ENCODE measurements at regions not wholly inside any gene's neighbourhood (a gene's known extent, or its start where the extent isn't known, plus 50 kb on each side); places are given as distances from the start of the nearest gene placed in this dataset.
"Not testable (repeated sequence)": the region's sequence is repeated elsewhere in the genome, so short reads cannot be mapped to it uniquely, and the experiment has no call there.

DNA sequence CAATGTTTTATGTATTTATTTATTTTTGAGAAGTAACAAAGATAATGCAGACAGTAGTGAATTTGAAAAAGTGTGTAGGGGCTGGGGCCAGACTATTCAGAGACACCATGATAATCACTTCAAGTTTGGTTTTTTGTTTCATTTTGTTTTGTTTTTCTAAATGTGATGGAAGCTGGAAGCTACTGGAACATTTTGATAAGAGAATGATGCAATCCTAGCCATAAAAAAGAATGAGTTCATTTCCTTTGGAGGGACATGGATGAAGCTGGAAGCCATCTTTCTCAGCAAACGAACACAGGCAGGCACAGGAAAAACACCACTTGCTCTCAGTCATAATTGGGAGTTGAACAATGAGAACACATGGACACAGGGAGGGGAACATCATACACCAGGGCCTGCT lies 706.6 kb upstream of the EPHA5 start:
- DNase-seq (ENCODE audit: low spot score): no peak

DNA sequence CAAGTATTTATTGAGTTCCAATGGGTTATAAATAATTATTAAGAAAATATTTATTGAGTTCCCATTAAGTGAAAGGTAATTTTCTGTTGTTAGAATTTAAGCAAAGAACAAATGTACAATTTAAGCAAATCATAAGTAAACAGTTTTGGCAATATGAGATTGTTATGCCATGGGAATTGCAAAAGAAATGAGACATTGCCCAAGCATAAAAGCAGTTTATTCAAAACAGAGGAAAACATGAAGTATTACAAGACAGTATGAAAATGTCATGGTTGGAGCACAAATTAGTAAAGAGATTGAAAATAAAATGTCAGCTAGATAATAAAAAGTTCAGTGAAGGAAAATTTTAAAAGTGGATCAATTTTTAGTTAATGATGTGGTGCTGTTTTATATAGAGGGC lies 706.1 kb upstream of the EPHA5 start:
- no peak for DNase-seq (ENCODE audit: low spot score)

GRCh38 chr4:66373268-66373667 lies 703.0 kb upstream of the EPHA5 start:
- no peak for DNase-seq (ENCODE audit: low spot score)

DNA sequence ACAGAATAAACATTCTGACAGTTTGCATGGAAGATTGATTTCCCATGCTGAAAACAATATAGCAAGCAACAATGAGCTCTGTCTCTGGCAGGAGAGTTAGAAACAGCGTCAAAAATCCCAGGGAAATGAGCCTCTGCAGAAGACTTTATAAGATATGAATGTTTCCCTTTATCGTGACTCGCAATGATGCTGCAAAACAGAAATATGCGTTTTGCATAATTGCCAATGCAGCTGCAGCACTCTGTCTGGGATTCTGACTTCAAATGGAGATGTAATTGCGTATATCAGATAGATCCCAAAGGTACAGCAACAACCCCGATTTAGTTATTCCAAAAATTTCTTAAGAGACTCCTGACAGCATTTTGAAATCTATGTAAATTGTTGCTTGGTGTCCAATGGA lies 702.4 kb upstream of the EPHA5 start:
- no peak for DNase-seq (ENCODE audit: low spot score)

- no peak for DNase-seq (ENCODE audit: low spot score)
These were observed 696.9 kb upstream of the EPHA5 start for GRCh38 chr4:66367043-66367660.

DNA sequence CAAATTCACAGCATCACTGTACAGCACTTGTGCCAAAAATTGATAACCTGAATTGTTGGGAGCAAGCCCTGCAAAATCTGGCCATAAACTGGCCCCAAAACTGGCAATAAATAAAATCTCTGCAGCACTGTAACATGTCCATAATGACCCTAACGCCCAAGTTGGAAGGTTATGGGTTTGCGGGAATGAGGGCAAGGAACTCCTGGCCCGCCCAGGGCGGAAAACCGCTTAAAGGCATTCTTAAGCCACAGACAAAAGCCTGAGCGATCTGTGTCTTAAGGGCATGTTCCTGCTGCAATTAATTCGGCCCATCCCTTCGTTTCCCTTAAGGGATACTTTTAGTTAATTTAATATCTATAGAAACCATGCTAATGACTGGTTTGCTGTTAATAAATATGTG lies 690.1 kb upstream of the EPHA5 start:
- DNase-seq (ENCODE audit: low spot score): not testable (repeated sequence)

GRCh38 chr4:66357316-66357715 lies 687.0 kb upstream of the EPHA5 start:
- no peak for DNase-seq (ENCODE audit: low spot score)

DNA sequence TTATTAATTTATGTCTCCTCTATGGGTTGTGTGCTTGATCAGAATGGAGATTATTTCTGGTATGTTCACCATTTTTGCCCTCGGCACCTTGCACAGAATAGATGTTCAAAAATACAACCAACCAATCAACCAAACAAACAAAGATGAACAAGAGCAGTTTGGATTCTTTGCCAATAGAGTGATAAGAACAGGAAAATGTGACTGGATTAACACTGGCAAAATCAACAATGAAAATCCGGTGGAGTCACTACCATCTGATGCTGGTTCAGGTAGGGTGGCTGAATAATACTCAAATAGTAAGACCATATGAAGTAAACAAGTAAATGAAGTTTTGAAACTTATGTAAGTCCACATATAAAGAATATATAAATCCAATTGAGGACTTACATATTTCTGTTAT lies 685.0 kb upstream of the EPHA5 start:
- DNase-seq (ENCODE audit: low spot score): no peak

DNA sequence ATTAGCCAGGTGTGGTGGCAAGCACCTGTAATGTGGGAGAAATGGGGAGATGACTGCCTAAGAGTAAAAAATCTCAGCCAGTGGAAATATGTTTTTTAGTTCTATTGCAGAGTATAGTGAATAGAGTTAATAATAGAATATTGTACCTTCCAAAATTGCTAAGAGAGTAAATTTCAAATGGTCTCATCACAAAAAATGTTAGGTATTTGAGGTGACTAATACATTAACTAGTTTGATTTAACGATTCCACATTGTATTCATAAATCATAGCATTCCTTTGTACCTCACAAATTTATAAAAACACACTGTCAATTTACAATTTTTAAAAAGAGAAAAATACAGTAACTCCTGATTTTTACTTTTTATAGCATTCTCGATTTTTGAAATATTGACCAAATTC lies 681.5 kb upstream of the EPHA5 start:
- no peak for DNase-seq (ENCODE audit: low spot score)

DNA sequence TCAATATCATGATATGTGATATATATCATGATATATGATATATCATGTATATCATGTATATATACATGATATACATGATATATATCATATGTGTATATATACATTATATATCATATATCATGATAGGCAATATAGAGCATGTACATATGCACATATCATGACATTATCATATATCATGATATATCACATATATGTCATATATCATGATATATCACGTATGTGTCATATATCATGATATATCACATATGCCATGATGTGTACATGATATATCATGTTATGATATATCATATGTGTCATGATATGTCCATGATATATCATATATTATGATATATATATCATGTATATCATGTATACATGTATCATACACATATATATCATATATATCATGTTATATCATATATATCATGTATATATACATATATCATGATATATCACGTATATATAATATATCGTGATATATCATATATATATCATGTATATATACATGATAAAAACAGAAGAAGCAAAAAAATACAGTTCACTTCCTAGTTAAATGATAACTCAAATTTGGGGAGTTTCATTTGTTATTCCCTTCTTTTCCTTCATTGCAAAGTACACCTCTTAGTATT lies 670.1 kb upstream of the EPHA5 start:
- DNase-seq (ENCODE audit: low spot score): no peak

- no peak for DNase-seq (ENCODE audit: low spot score)
These were observed 668.7 kb upstream of the EPHA5 start for GRCh38 chr4:66339007-66339406.

GRCh38 chr4:66331761-66332160 lies 661.5 kb upstream of the EPHA5 start:
- DNase-seq (ENCODE audit: low spot score): peak; percentile 4

- DNase-seq (ENCODE audit: low spot score): no peak
These were observed 659.8 kb upstream of the EPHA5 start for GRCh38 chr4:66330125-66330524.

GRCh38 chr4:66328803-66329574 lies 658.7 kb upstream of the EPHA5 start:
- DNase-seq (ENCODE audit: low spot score): no peak

DNA sequence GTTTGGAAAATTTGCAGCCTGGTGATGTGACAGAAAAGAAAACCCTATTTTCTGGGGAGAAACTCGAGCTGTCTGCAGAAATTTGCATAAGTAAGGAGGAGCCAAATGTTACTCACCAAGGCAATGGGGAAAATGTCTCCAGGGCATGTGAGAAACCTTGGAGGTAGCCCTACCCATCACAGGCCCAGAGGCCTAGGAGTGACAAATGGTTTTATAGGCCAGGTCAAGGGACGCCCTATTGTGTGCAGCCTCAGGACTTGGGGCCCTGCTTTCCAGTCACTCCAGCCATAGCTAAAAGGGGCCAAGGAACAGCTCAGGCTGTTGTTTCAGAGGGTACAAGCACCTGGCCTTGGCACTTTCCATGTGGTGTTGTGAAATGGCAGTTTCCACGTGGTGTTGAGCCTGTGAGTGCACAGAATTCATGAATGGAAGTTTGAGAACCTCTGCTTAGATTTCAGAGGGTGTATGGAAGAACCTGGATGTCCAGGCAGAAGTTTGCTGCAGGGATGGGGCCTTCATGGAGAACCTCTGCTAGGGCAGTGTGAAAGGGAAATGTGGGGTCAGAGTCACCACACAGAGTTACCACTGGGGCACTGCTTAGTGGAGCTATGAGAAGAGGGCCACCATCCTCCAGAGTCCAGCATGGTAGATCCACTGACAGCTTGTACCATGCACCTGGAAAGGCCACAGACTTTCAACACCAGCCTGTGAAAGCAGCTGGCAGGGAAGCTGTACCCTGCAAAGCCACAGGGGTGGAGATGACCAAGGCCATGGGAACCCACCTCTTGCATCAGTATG lies 637.6 kb upstream of the EPHA5 start:
- no peak for DNase-seq (ENCODE audit: low spot score)

- no peak for DNase-seq (ENCODE audit: low spot score)
These were observed 630.1 kb upstream of the EPHA5 start for GRCh38 chr4:66300336-66300934.

DNA sequence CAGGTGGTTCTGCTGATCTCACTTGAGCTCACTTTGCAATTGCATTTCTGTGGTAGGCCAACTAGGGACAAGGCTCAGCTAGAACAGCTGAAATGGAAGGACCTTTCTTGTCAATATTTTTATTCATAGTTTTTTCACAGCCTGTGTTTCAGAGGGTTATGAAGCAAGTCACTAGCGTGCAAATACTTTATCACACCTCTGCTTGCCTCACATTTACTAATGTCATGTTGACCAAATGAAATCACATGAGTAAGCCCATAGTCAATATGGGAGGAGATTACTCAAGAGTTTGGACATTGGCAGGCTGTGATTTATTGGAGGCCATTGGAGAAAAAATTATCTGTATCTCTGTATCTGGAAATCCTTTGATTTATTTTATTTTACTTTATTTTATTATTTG lies 628.3 kb upstream of the EPHA5 start:
- DNase-seq (ENCODE audit: low spot score): no peak

DNA sequence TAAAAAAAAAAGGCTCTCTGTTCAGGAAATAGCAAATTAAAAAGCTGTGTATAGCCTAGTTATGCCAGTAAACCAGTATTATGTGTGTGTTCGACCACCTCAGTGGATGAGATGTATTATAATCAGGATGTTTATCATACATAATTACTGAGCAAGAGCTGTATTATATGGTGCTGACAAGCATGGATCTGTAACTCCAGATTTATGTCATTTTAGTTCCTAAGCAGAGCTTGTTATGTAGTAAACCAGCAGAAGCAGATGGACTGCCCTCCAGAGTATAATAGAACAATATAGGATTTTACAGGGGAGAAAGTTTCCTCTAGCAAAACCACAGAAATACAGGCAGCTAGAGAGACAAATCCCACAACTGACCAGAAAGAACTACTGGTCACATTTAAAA lies 627.4 kb upstream of the EPHA5 start:
- no peak for DNase-seq (ENCODE audit: low spot score)

DNA sequence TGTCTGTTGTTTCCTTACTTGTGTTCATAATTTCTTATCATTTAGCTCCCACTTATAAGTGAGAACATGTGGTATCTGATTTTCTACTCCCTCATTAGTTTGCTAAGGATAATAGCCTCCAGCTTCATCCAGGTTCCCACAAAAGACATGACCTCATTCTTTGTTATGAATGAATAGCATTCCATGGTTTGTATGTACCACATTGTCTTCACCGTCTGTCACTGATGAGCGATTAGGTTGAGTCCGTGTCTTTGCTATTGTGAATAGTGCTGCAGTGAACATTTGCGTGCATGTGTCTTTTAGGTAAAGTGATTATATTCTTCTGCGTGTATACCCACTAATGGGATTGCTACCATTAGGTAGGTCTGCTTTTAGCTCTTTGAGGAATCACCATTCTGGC lies 624.3 kb upstream of the EPHA5 start:
- no peak for DNase-seq (ENCODE audit: low spot score)

GRCh38 chr4:66284991-66285451 lies 614.7 kb upstream of the EPHA5 start:
- no peak for DNase-seq (ENCODE audit: low spot score)

DNA sequence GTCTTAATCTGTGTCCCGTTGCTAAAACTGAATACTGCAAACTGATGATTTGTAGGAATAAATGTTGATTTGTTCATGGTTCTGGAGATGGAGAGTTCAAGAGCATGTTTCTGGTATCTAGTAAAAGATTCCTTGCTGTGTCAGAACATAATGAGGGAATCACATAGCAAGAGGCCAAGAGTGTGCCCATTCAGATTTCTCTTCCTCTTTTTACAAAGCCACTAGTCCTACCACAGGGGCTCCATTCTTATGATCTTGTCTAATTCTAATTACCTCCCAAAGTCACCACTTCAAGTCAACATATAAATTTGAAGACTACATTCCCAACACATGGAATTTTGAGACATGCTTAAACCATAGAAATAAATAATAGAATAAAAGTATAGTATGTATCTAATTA lies 608.8 kb upstream of the EPHA5 start:
- no peak for DNase-seq (ENCODE audit: low spot score)

- no peak for DNase-seq (ENCODE audit: low spot score)
These were observed 605.2 kb upstream of the EPHA5 start for GRCh38 chr4:66275411-66276038.

All from GM03348 (cell line).